ENCODE measurements at regions not wholly inside any gene's neighbourhood (a gene's known extent, or its start where the extent isn't known, plus 50 kb on each side); places are given as distances from the start of the nearest gene placed in this dataset.

DNA sequence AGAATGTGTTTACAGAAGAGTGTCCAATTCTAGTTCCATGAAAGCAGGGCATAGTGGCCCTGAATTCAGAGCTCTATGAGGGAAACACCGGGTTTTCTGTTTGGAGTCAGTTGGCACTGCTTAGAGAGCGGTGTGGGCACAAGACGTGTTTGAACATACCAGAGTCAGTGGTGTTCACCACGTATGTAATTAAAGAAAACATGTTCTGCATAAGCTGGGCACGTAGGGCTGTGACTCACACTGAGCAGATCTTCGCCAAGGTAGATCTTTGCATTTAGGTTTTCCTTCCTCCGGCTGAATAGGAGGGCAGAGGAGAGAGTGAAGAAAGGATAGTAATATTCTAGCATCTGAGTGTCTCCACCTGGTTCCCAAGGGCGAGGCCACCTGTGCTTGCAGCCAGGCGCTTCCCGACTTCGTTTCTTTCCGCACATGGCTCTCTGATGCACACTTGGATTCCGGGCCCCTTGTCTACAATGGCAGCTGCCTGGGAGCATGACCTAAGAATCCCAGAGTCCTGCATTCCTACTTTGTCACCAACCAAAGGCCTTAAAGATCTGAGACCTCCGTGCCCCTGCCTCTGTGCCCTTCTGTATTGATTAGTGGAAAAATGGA is 136.2 kb downstream of the ERMARD start:
- Histone ChIP-seq H3K27me3 (ENCODE audit: control insufficient read depth in 2 of 2, insufficient read depth in 2 of 2, low read length in 2 of 2) (peaks cover 2 to 5% of the 10 kb centered on the region in 2 experiments), H4K20me1 (replicated peaks; ENCODE audit: control insufficient read depth, extremely low read depth, insufficient read depth, low read length) (no peaks in the 10 kb centered on the region), H3K4me2 (ENCODE audit: insufficient read depth, low read length) (no peak overlapping the region), H2AFZ (ENCODE audit: low read depth, low read length) (no peak overlapping the region), H3K9ac (replicated peaks; ENCODE audit: extremely low read depth, insufficient read depth, low read length) (no peak overlapping the region), H3K79me2 (ENCODE audit: control insufficient read depth, insufficient read depth, low read length) (no peaks in the 10 kb centered on the region), H3K9me3 (replicated peaks; ENCODE audit: control insufficient read depth, insufficient read depth, low read length) (no peaks in the 10 kb centered on the region), H3K36me3 (ENCODE audit: control insufficient read depth in 2 of 2, extremely low read depth in 1 of 2, insufficient read depth in 2 of 2, low read length in 2 of 2) (no peaks in the 10 kb centered on the region), H3K4me1 (ENCODE audit: control insufficient read depth, extremely low read depth, insufficient read depth, low read length) (no peaks in the 10 kb centered on the region), H3K4me3 (replicated peaks in 1 of 3; ENCODE audit: insufficient read depth in 1 of 3, low read depth in 1 of 3, low read length in 3 of 3) (no peak overlapping the region), H3K27ac (ENCODE audit: insufficient read depth, low read depth, low read length) (no peak overlapping the region), H3K9me1 (replicated peaks; ENCODE audit: control insufficient read depth, extremely low read depth, insufficient read depth, low read length) (no peaks in the 10 kb centered on the region)
- no peak for FAIRE-seq
- ChIA-PET CTCF (interaction anchor here (1.0 kb wide), 1 partner anchor 56 kb away, joined by 4 read pairs; no protein-coding TSS in a partner anchor), POLR2A (no interaction called here)
- TF ChIP-seq, protein P1, sequence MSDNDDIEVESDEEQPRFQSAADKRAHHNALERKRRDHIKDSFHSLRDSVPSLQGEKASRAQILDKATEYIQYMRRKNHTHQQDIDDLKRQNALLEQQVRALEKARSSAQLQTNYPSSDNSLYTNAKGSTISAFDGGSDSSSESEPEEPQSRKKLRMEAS (IDR thresholded peaks at IDR 0.05; ENCODE audit: insufficient read depth, insufficient read length): no peak
- TF ChIP-seq FOS (IDR thresholded peaks at IDR 0.05; ENCODE audit: borderline replicate concordance, insufficient read depth, low read length) (no peak), POLR2AphosphoS5 (IDR thresholded peaks at IDR 0.05; ENCODE audit: insufficient read depth, low read depth, low read length) (no peak), JUN (IDR thresholded peaks at IDR 0.05; ENCODE audit: borderline replicate concordance, insufficient read depth, insufficient read length, low read depth) (no peak), MYC (IDR thresholded peaks at IDR 0.05; ENCODE audit: low read depth, low read length) (no peak), POLR2A (IDR thresholded peaks at IDR 0.05; ENCODE audit: low read depth, low read length) (no peak), GATA2 (IDR thresholded peaks at IDR 0.05; ENCODE audit: insufficient read depth, insufficient read length, low read depth, low read length) (no peak), EZH2 (IDR thresholded peaks at IDR 0.05; ENCODE audit: borderline replicate concordance, low read depth, low read length, severe bottlenecking) (no peak)
- TF ChIP-seq, protein P2, sequence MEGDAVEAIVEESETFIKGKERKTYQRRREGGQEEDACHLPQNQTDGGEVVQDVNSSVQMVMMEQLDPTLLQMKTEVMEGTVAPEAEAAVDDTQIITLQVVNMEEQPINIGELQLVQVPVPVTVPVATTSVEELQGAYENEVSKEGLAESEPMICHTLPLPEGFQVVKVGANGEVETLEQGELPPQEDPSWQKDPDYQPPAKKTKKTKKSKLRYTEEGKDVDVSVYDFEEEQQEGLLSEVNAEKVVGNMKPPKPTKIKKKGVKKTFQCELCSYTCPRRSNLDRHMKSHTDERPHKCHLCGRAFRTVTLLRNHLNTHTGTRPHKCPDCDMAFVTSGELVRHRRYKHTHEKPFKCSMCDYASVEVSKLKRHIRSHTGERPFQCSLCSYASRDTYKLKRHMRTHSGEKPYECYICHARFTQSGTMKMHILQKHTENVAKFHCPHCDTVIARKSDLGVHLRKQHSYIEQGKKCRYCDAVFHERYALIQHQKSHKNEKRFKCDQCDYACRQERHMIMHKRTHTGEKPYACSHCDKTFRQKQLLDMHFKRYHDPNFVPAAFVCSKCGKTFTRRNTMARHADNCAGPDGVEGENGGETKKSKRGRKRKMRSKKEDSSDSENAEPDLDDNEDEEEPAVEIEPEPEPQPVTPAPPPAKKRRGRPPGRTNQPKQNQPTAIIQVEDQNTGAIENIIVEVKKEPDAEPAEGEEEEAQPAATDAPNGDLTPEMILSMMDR (IDR thresholded peaks at IDR 0.05; ENCODE audit: extremely low read depth in 1 of 2, insufficient read depth in 1 of 2, low read depth in 1 of 2, low read length in 2 of 2): no peak
- intact Hi-C loops (cut with micrococcal nuclease): no loop called here
- BruUV-seq (replicated peaks): no TSS peak
- no peak for DNase-seq (ENCODE audit: low read depth, low spot score)
- dilution Hi-C loops (cut with MboI; ENCODE audit: extremely low pct_ligation_motif_present, low sequenced_read_pairs): no loop called here
